Brain microvascular endothelial cell (primary cell): ENCODE measurements at regions not wholly inside any gene's neighbourhood (a gene's known extent, or its start where the extent isn't known, plus 50 kb on each side); places are given as distances from the start of the nearest gene placed in this dataset.
A peak's percentile ranks its signal among the peaks of the same experiment; 100 is the strongest.

Experiments
- DNase-seq: peaks from one replicate; pipeline ENCODE4 v3.0.0-alpha.2; 2020
- H3K27ac ChIP-seq: fragments of 250-450 bp; sonication (Bioruptor Pico); 2 replicates; pipeline ENCODE4 v1.5.1; 2020; ENCODE audit warnings: mild to moderate bottlenecking, moderate library complexity
- H3K27me3 ChIP-seq: fragments of 250-450 bp; sonication (Bioruptor Pico); replicated peaks from 2 replicates; pipeline ENCODE4 v1.5.1; 2020; ENCODE audit warnings: mild to moderate bottlenecking
- H3K36me3 ChIP-seq: fragments of 250-450 bp; sonication (Bioruptor Pico); replicated peaks from 2 replicates; pipeline ENCODE4 v1.5.1; 2020; ENCODE audit warnings: mild to moderate bottlenecking
- H3K4me3 ChIP-seq: 2 replicates; pipeline ENCODE4 v1.5.1; 2011; ENCODE audit warnings: low read depth, mild to moderate bottlenecking, control low read depth, low read length, moderate library complexity
- CTCF ChIP-seq: IDR thresholded peaks from 2 replicates; pipeline ENCODE4 v1.5.1; 2011; ENCODE audit warnings: low read depth, mild to moderate bottlenecking, moderate library complexity, low read length, control low read depth, inconsistent platforms; ENCODE audit errors: missing control alignments
- in situ Hi-C: cut with HindIII; loops from 2 replicates; pipeline ENCODE4 v1.10.0; 2017; ENCODE audit warnings: low sequenced_read_pairs, low pct_ligation_motif_present

GRCh38 chr16:51410125-51410524, 259.1 kb upstream of the SALL1 start:
- in situ Hi-C loops: no loop called here
- Histone ChIP-seq H3K27me3 (no peaks in the 10 kb centered on the region), H3K4me3 (no peak overlapping the region), H3K27ac (no peak overlapping the region), H3K36me3 (no peaks in the 10 kb centered on the region)
- TF ChIP-seq CTCF: no peak
- DNase-seq: no peak

GRCh38 chr16:51409001-51409675, 258.1 kb upstream of the SALL1 start:
- Histone ChIP-seq H3K27me3 (no peaks in the 10 kb centered on the region), H3K4me3 (no peak overlapping the region), H3K27ac (peak overlapping the region; percentile 51), H3K36me3 (no peaks in the 10 kb centered on the region)
- no peak for TF ChIP-seq CTCF
- DNase-seq: peak; percentile 2
- in situ Hi-C loops: no loop called here

GRCh38 chr16:51408357-51408756, 257.3 kb upstream of the SALL1 start:
- no peaks in the 10 kb centered on the region for H3K27me3 ChIP-seq
- peak; percentile 48 for DNase-seq
- no peak for TF ChIP-seq CTCF
- in situ Hi-C loops: no loop called here
- H3K4me3 ChIP-seq: no peak overlapping the region
- H3K36me3 ChIP-seq: no peaks in the 10 kb centered on the region
- H3K27ac ChIP-seq: peak overlapping the region; percentile 51

- in situ Hi-C loops: no loop called here
- DNase-seq: no peak
- H3K27ac ChIP-seq: peak overlapping the region; percentile 51
- no peaks in the 10 kb centered on the region for H3K27me3 ChIP-seq
- no peaks in the 10 kb centered on the region for H3K36me3 ChIP-seq
- no peak overlapping the region for H3K4me3 ChIP-seq
- TF ChIP-seq CTCF: no peak
Measured at GRCh38 chr16:51407921-51408320, 256.9 kb upstream of the SALL1 start.

- Histone ChIP-seq H3K27me3 (no peaks in the 10 kb centered on the region), H3K4me3 (no peak overlapping the region), H3K36me3 (no peaks in the 10 kb centered on the region), H3K27ac (no peak overlapping the region)
- no peak for TF ChIP-seq CTCF
- no peak for DNase-seq
- in situ Hi-C loops: no loop called here
Measured at GRCh38 chr16:51407199-51407598, 256.1 kb upstream of the SALL1 start.

GRCh38 chr16:51405361-51405760, 254.3 kb upstream of the SALL1 start:
- no peak overlapping the region for H3K27ac ChIP-seq
- DNase-seq: no peak
- H3K27me3 ChIP-seq: no peaks in the 10 kb centered on the region
- in situ Hi-C loops: no loop called here
- H3K36me3 ChIP-seq: no peaks in the 10 kb centered on the region
- no peak overlapping the region for H3K4me3 ChIP-seq
- TF ChIP-seq CTCF: no peak
